H1 (cell line): ENCODE measurements at regions not wholly inside any gene's neighbourhood (a gene's known extent, or its start where the extent isn't known, plus 50 kb on each side); places are given as distances from the start of the nearest gene placed in this dataset.

Experiments used
- CTCF ChIA-PET: fragments of 300-600 bp; sonication (Branson Sonifier 250); formaldehyde crosslinking; loops from one replicate; lab custom pipeline; 2021; ENCODE audit not compliant: partially characterized antibody; lab: Charles Lee
- POLR2A ChIA-PET: fragments of 300-600 bp; sonication (Branson Sonifier 250); formaldehyde crosslinking; loops from one replicate; lab custom pipeline; 2021; ENCODE audit warnings: inconsistent platforms; ENCODE audit not compliant: partially characterized antibody; lab: Charles Lee
- DNase-seq, 2 experiments: peaks; one replicate each; pipeline versions ENCODE4 v3.0.0 to v3.0.0-alpha.2; 2010 to 2022; ENCODE audit warnings: low spot score in 2 of 2, low read depth in 1 of 2, mixed read lengths in 1 of 2
- FAIRE-seq: peaks from 2 replicates; lab custom pipeline; 2011; peaks lifted over from hg19 to GRCh38; lab: Jason Lieb, UNC
- H2AFZ ChIP-seq: 2 replicates; pipeline ENCODE4 v1.8.1; 2012; ENCODE audit warnings: low read length, inconsistent platforms
- H2AK5ac ChIP-seq: 2 replicates; pipeline ENCODE4 v1.6.1; 2013; ENCODE audit warnings: low read depth, low read length
- H2BK120ac ChIP-seq: replicated peaks from 2 replicates; pipeline ENCODE3; 2013; ENCODE audit warnings: low read depth, low read length, inconsistent platforms
- H2BK12ac ChIP-seq: 2 replicates; pipeline ENCODE4 v1.6.1; 2013; ENCODE audit warnings: low read depth, low read length
- H2BK15ac ChIP-seq: 2 replicates; pipeline ENCODE4 v1.6.1; 2013; ENCODE audit warnings: low read length
- H2BK20ac ChIP-seq: 2 replicates; pipeline ENCODE4 v1.6.1; 2013; ENCODE audit warnings: low read length
- H2BK5ac ChIP-seq: 2 replicates; pipeline ENCODE4 v1.6.1; 2013; ENCODE audit warnings: low read depth, low read length
- H3K14ac ChIP-seq: 2 replicates; pipeline ENCODE4 v1.6.1; 2013; ENCODE audit warnings: inconsistent platforms; ENCODE audit not compliant: insufficient read length
- H3K18ac ChIP-seq: 2 replicates; pipeline ENCODE4 v1.6.1; 2013; ENCODE audit warnings: low read length; ENCODE audit errors: extremely low read depth
- H3K23ac ChIP-seq: 2 replicates; pipeline ENCODE4 v1.6.1; 2013; ENCODE audit warnings: inconsistent platforms; ENCODE audit not compliant: insufficient read length
- H3K23me2 ChIP-seq: 2 replicates; pipeline ENCODE4 v1.6.1; 2013; ENCODE audit warnings: low read depth, low read length
- H3K27ac ChIP-seq: 2 replicates; pipeline ENCODE4 v1.6.1; 2011; ENCODE audit warnings: low read depth, low read length, inconsistent platforms
- H3K27me3 ChIP-seq, 4 experiments: replicated peaks in 1 of 4; 1 replicate in 1 of 4; 2 replicates in 3 of 4; pipeline versions ENCODE4 v1.6.1 to v1.8.1; 2011 to 2013; ENCODE audit warnings: low read length in 3 of 4, mild to moderate bottlenecking in 3 of 4, inconsistent platforms in 2 of 4, mixed read lengths in 2 of 4, moderate library complexity in 1 of 4; ENCODE audit not compliant: control insufficient read depth in 3 of 4, insufficient read depth in 3 of 4; ENCODE audit errors: extremely low read depth in 1 of 4
- H3K36me3 ChIP-seq, 4 experiments: 2 replicates each; pipeline versions ENCODE4 v1.6.1 to v1.8.1; 2011 to 2013; ENCODE audit warnings: mild to moderate bottlenecking in 4 of 4, low read length in 3 of 4, moderate library complexity in 2 of 4, control low read depth in 1 of 4, inconsistent platforms in 1 of 4; ENCODE audit not compliant: insufficient read depth in 4 of 4, control insufficient read depth in 2 of 4
- H3K4ac ChIP-seq: replicated peaks from 2 replicates; pipeline ENCODE3; 2013; ENCODE audit warnings: low read length, low read depth, mixed read lengths, inconsistent platforms; ENCODE audit not compliant: insufficient read length
- H3K4me1 ChIP-seq, 4 experiments: replicated peaks in 1 of 4; 1 replicate in 1 of 4; 2 replicates in 3 of 4; pipeline versions ENCODE4 v1.6.1 to v1.8.1; 2011 to 2013; ENCODE audit warnings: low read length in 3 of 4, inconsistent platforms in 2 of 4, mixed read lengths in 1 of 4; ENCODE audit not compliant: insufficient read depth in 4 of 4, control insufficient read depth in 3 of 4
- H3K4me2 ChIP-seq, 2 experiments: 2 replicates each; pipeline versions ENCODE4 v1.6.1 to v1.8.1; 2011 to 2013; ENCODE audit warnings: low read depth in 2 of 2, low read length in 2 of 2, control low read depth in 1 of 2, inconsistent platforms in 1 of 2, mild to moderate bottlenecking in 1 of 2; ENCODE audit not compliant: insufficient read depth in 1 of 2
- H3K4me3 ChIP-seq, 4 experiments: fragments of 200-600, 300-600 bp in 1 of 4; sonication (generic), shearing (Covaris generic), sonication (Bioruptor Twin) in 1 of 4; 2 replicates each; pipeline versions ENCODE4 v1.5.1 to v1.8.1; 2011 to 2016; ENCODE audit warnings: low read length in 4 of 4, low read depth in 3 of 4, control low read depth in 2 of 4, inconsistent platforms in 2 of 4, mild to moderate bottlenecking in 2 of 4, mixed read lengths in 1 of 4, moderate library complexity in 1 of 4; ENCODE audit not compliant: insufficient read depth in 2 of 4; ENCODE audit errors: extremely low read depth in 1 of 4
- H3K56ac ChIP-seq: replicated peaks from 2 replicates; pipeline ENCODE3; 2013; ENCODE audit warnings: low read depth, mild to moderate bottlenecking, mixed read lengths, low read length, inconsistent platforms; ENCODE audit not compliant: insufficient read length
- H3K79me1 ChIP-seq: 2 replicates; pipeline ENCODE4 v1.6.1; 2013; ENCODE audit warnings: low read depth, low read length, control low read depth
- H3K79me2 ChIP-seq, 2 experiments: 2 replicates each; pipeline versions ENCODE4 v1.6.1 to v1.8.1; 2012 to 2013; ENCODE audit warnings: low read length in 2 of 2, mild to moderate bottlenecking in 2 of 2, inconsistent platforms in 1 of 2; ENCODE audit not compliant: insufficient read depth in 2 of 2, control insufficient read depth in 1 of 2
- H3K9ac ChIP-seq, 4 experiments: replicated peaks in 1 of 4; 1 replicate in 1 of 4; 2 replicates in 3 of 4; pipeline versions ENCODE4 v1.6.1 to v1.8.1; 2011 to 2013; ENCODE audit warnings: low read depth in 3 of 4, low read length in 3 of 4, control low read depth in 2 of 4, mild to moderate bottlenecking in 2 of 4, moderate library complexity in 2 of 4, inconsistent platforms in 1 of 4; ENCODE audit errors: extremely low read depth in 1 of 4
- H3K9me3 ChIP-seq, 2 experiments: 2 replicates each; pipeline versions ENCODE4 v1.6.1 to v1.8.1; 2012 to 2013; ENCODE audit warnings: mild to moderate bottlenecking in 2 of 2, moderate library complexity in 2 of 2, control low read depth in 1 of 2, inconsistent platforms in 1 of 2, low read depth in 1 of 2, low read length in 1 of 2, mixed read lengths in 1 of 2; ENCODE audit not compliant: insufficient read depth in 2 of 2
- H4K20me1 ChIP-seq, 2 experiments: replicated peaks in 1 of 2; 2 replicates each; pipeline versions ENCODE3 to v1.8.1; 2011 to 2013; ENCODE audit warnings: inconsistent platforms in 2 of 2, low read length in 2 of 2, mild to moderate bottlenecking in 1 of 2; ENCODE audit not compliant: insufficient read depth in 2 of 2, control insufficient read depth in 1 of 2
- H4K5ac ChIP-seq: 2 replicates; pipeline ENCODE4 v1.6.1; 2013; ENCODE audit warnings: low read length, low read depth, mixed read lengths, inconsistent platforms; ENCODE audit not compliant: insufficient read length
- H4K8ac ChIP-seq: 2 replicates; pipeline ENCODE4 v1.8.0; 2013; ENCODE audit warnings: mild to moderate bottlenecking, moderate library complexity, low read length, inconsistent platforms; ENCODE audit not compliant: insufficient read depth; ENCODE audit errors: extremely low read depth
- H4K91ac ChIP-seq: replicated peaks from 2 replicates; pipeline ENCODE3; 2013; ENCODE audit warnings: low read length, mixed read lengths, inconsistent platforms; ENCODE audit not compliant: insufficient read length
- BACH1 ChIP-seq: IDR thresholded peaks from 2 replicates; pipeline ENCODE4 v1.6.1; 2012; ENCODE audit warnings: low read length, improper control_type of control experiment
- CHD1 ChIP-seq: IDR thresholded peaks from 2 replicates; pipeline ENCODE4 v1.6.1; 2012; ENCODE audit warnings: low read depth, low read length, improper control_type of control experiment
- CREB1 ChIP-seq: IDR thresholded peaks from 2 replicates; pipeline ENCODE4 v1.6.1; 2012; ENCODE audit warnings: inconsistent platforms
- E2F6 ChIP-seq: IDR thresholded peaks from 2 replicates; pipeline ENCODE4 v1.6.1; 2012; ENCODE audit warnings: inconsistent platforms
- EZH2 ChIP-seq: fragments of 200-600 bp; sonication (generic); IDR thresholded peaks from 2 replicates; pipeline ENCODE4 v1.7.1; 2012; ENCODE audit warnings: low read depth, mild to moderate bottlenecking, moderate library complexity, low read length, inconsistent platforms; ENCODE audit not compliant: severe bottlenecking
- GTF2F1 ChIP-seq: IDR thresholded peaks from 2 replicates; pipeline ENCODE4 v1.6.1; 2012; ENCODE audit warnings: low read depth, low read length, improper control_type of control experiment, borderline replicate concordance
- HDAC2 ChIP-seq, 2 experiments: fragments of 300-600 bp in 1 of 2; sonication (generic) in 1 of 2; IDR thresholded peaks; 2 replicates each; pipeline ENCODE4 v1.6.1; 2011 to 2012; ENCODE audit warnings: low read depth in 2 of 2, low read length in 2 of 2, mild to moderate bottlenecking in 2 of 2, moderate library complexity in 2 of 2, borderline replicate concordance in 1 of 2, inconsistent platforms in 1 of 2
- RAD21 ChIP-seq, 2 experiments: IDR thresholded peaks in 1 of 2; conservative IDR thresholded peaks in 1 of 2; 2 replicates each; pipeline ENCODE4 v1.6.1; 2011; ENCODE audit warnings: low read depth in 2 of 2, low read length in 2 of 2, improper control_type of control experiment in 1 of 2, inconsistent platforms in 1 of 2, mild to moderate bottlenecking in 1 of 2, moderate library complexity in 1 of 2
- RFX5 ChIP-seq: IDR thresholded peaks from 2 replicates; pipeline ENCODE4 v1.6.1; 2011; ENCODE audit warnings: low read depth, low read length, improper control_type of control experiment, borderline replicate concordance
- SIN3A ChIP-seq, 2 experiments: IDR thresholded peaks in 1 of 2; conservative IDR thresholded peaks in 1 of 2; 2 replicates each; pipeline ENCODE4 v1.6.1; 2011 to 2012; ENCODE audit warnings: low read length in 2 of 2, improper control_type of control experiment in 1 of 2, low read depth in 1 of 2, mild to moderate bottlenecking in 1 of 2
- SP2 ChIP-seq: IDR thresholded peaks from 2 replicates; pipeline ENCODE4 v1.6.1; 2012; ENCODE audit warnings: mild to moderate bottlenecking, low read length, inconsistent platforms
- SUZ12 ChIP-seq: fragments of 200-600 bp; sonication (generic); IDR thresholded peaks from 2 replicates; pipeline ENCODE4 v1.6.1; 2012; ENCODE audit warnings: mild to moderate bottlenecking, inconsistent platforms, low read length, moderate library complexity, mixed read lengths
- TCF12 ChIP-seq: IDR thresholded peaks from 2 replicates; pipeline ENCODE4 v1.6.1; 2011; ENCODE audit warnings: low read depth, mild to moderate bottlenecking, low read length
- YY1 ChIP-seq: IDR thresholded peaks from 2 replicates; pipeline ENCODE4 v1.6.1; 2011; ENCODE audit warnings: low read depth, mild to moderate bottlenecking, low read length
- WGBS, 2 experiments: shearing (Covaris generic) in 1 of 2; methylation state at CpG; one replicate each; pipeline versions ENCODE4 v1.1.6 to v1.1.7; 2013 to 2015; ENCODE audit warnings: low lambda C conversion rate in 2 of 2, mixed read lengths in 2 of 2, inconsistent platforms in 1 of 2, low coverage in 1 of 2, missing lambda C conversion rate in 1 of 2; ENCODE audit not compliant: insufficient replicate concordance in 2 of 2, insufficient coverage in 1 of 2, insufficient read length in 1 of 2; ENCODE audit errors: extremely low coverage in 1 of 2, missing lambda C conversion rate in 1 of 2; 5-methylcytosine and 5-hydroxymethylcytosine counted together

GRCh38 chr2:160816916-160817499 lies 323.4 kb upstream of the RBMS1 start:
- Histone ChIP-seq H4K8ac (no peak overlapping the region), H2BK15ac (no peak overlapping the region), H3K23ac (no peak overlapping the region), H3K18ac (no peak overlapping the region), H3K27ac (no peak overlapping the region), H3K4me2 (no peak overlapping the region), H4K91ac (no peak overlapping the region), H3K4me3 (no peak overlapping the region), H3K9me3 (no peaks in the 10 kb centered on the region), H4K5ac (no peak overlapping the region), H3K56ac (no peak overlapping the region), H4K20me1 (no peaks in the 10 kb centered on the region), H2BK12ac (no peak overlapping the region), H3K36me3 (no peaks in the 10 kb centered on the region), H3K9ac (no peak overlapping the region), H3K23me2 (no peaks in the 10 kb centered on the region), H2AFZ (no peak overlapping the region), H2BK120ac (no peak overlapping the region), H3K27me3 (no peaks in the 10 kb centered on the region), H2AK5ac (no peak overlapping the region), H3K14ac (no peak overlapping the region), H2BK20ac (no peak overlapping the region), H3K4ac (no peak overlapping the region), H3K79me1 (no peaks in the 10 kb centered on the region), H3K79me2 (no peaks in the 10 kb centered on the region), H3K4me1 (no peaks in the 10 kb centered on the region), H2BK5ac (no peak overlapping the region)
- DNase-seq: no peak
- WGBS, 2 experiments: 96% methylated on average over 2 of the region's 2 CpGs; no CpG with 5 or more reads in 1 of the 2 experiments
- no peak for FAIRE-seq
- ChIA-PET CTCF (no interaction called here), POLR2A (no interaction called here)
- TF ChIP-seq YY1 (no peak), RAD21 (IDR thresholded peaks at IDR 0.05 in 1 of 2, conservative IDR thresholded peaks at IDR 0.05 in 1 of 2; ENCODE audit: low read depth in 2 of 2, low read length in 2 of 2) (no peak), SUZ12 (no peak), HDAC2 (IDR thresholded peaks at IDR 0.05; ENCODE audit: borderline replicate concordance in 1 of 2, low read depth in 2 of 2, low read length in 2 of 2) (no peak), GTF2F1 (no peak), SIN3A (conservative IDR thresholded peaks at IDR 0.05 in 1 of 2, IDR thresholded peaks at IDR 0.05 in 1 of 2; ENCODE audit: low read depth in 1 of 2, low read length in 2 of 2) (no peak), RFX5 (no peak), CHD1 (no peak), BACH1 (no peak), E2F6 (no peak), SP2 (no peak), TCF12 (no peak), CREB1 (no peak), EZH2 (no peak)
